NCI-H187 (cell line): ENCODE measurements at regions not wholly inside any gene's neighbourhood (a gene's known extent, or its start where the extent isn't known, plus 50 kb on each side); places are given as distances from the start of the nearest gene placed in this dataset.

Experiments
- DNase-seq, 2 experiments: peaks; one replicate each; lab custom pipeline; 2025; lab: John Stamatoyannopoulos, UW

- DNase-seq = no peak
Observed at GRCh38 chr11:115767047-115767802, 263.0 kb upstream of the CADM1 start.

- DNase-seq = no peak
Observed at GRCh38 chr11:115766561-115766960, 262.3 kb upstream of the CADM1 start.

- no peak for DNase-seq
Observed at GRCh38 chr11:115765803-115766239, 261.6 kb upstream of the CADM1 start.

GRCh38 chr11:115764176-115764575, 260.0 kb upstream of the CADM1 start:
- no peak for DNase-seq

- no peak for DNase-seq
Observed at GRCh38 chr11:115761817-115762216, 257.6 kb upstream of the CADM1 start.

- DNase-seq = no peak
Observed at GRCh38 chr11:115761348-115761747, 257.1 kb upstream of the CADM1 start.

GRCh38 chr11:115760461-115761320, 256.5 kb upstream of the CADM1 start:
- no peak for DNase-seq

GRCh38 chr11:115759622-115760460, 255.6 kb upstream of the CADM1 start:
- DNase-seq = no peak

GRCh38 chr11:115758011-115758410, 253.8 kb upstream of the CADM1 start:
- no peak for DNase-seq

GRCh38 chr11:115751243-115752015, 247.2 kb upstream of the CADM1 start:
- no peak for DNase-seq

- no peak for DNase-seq
Observed at GRCh38 chr11:115745610-115746512, 241.6 kb upstream of the CADM1 start.

- DNase-seq = no peak
Observed at GRCh38 chr11:115745066-115745465, 240.9 kb upstream of the CADM1 start.

GRCh38 chr11:115743719-115744118, 239.5 kb upstream of the CADM1 start:
- DNase-seq = no peak

GRCh38 chr11:115741376-115742107, 237.3 kb upstream of the CADM1 start:
- no peak for DNase-seq

- no peak for DNase-seq
Observed at GRCh38 chr11:115740324-115740723, 236.1 kb upstream of the CADM1 start.

- no peak for DNase-seq
Observed at GRCh38 chr11:115739878-115740277, 235.7 kb upstream of the CADM1 start.

- no peak for DNase-seq
Observed at GRCh38 chr11:115739146-115739545, 234.9 kb upstream of the CADM1 start.

- no peak for DNase-seq
Observed at GRCh38 chr11:115737875-115738274, 233.7 kb upstream of the CADM1 start.

GRCh38 chr11:115736146-115736545, 231.9 kb upstream of the CADM1 start:
- no peak for DNase-seq

- no peak for DNase-seq
Observed at GRCh38 chr11:115724666-115725065, 220.5 kb upstream of the CADM1 start.
